ENCODE measurements at regions not wholly inside any gene's neighbourhood (a gene's known extent, or its start where the extent isn't known, plus 50 kb on each side); places are given as distances from the start of the nearest gene placed in this dataset.

DNA sequence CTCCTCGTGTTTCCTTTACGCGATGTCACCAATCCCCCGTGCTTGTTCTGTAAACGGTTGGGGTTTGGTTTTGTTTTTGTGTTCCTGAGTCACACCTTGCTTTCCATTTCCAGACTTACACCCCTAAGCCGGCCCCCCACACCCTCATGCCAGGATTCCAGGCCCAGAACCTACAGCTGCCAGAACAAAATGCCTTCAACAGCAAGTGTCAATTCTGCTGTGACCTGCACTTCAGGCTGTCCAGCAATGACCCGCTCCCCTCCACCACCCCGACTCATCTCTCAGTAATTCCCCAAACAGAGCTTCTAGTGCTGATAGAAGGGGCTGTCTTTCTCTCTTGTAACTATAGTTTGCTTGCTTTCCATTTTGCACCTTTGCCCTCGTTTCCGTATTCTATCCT lies 722.1 kb upstream of the CELF2 start:
- no peak for TF ChIP-seq CTCF (IDR thresholded peaks at IDR 0.05; ENCODE audit: low read depth, low read length)
- Histone ChIP-seq H3K27me3 (ENCODE audit: control insufficient read depth, insufficient read depth, low read length) (no peaks in the 10 kb centered on the region), H3K27ac (ENCODE audit: low read depth, low read length) (no peak overlapping the region), H3K9me3 (ENCODE audit: control insufficient read depth, insufficient read depth, low read length) (peaks cover 7% of the 10 kb centered on the region; the same call in 1 of the 2 replicates), H3K4me3 (ENCODE audit: low read depth, low read length) (no peak overlapping the region)
- DNase-seq (ENCODE audit: low read depth, low spot score) = no peak
- CTCF ChIA-PET = interaction anchor here (0.7 kb wide), 1 partner anchor 747 kb away, joined by 3 read pairs; no protein-coding TSS in a partner anchor
- POLR2A ChIA-PET = no interaction called here

GRCh38 chr10:10302689-10303088 lies 715.0 kb upstream of the CELF2 start:
- TF ChIP-seq CTCF (IDR thresholded peaks at IDR 0.05; ENCODE audit: low read depth, low read length) = no peak
- H3K4me3 ChIP-seq (ENCODE audit: low read depth, low read length) = no peak overlapping the region
- no peaks in the 10 kb centered on the region for H3K9me3 ChIP-seq (ENCODE audit: control insufficient read depth, insufficient read depth, low read length)
- CTCF ChIA-PET = no interaction called here
- DNase-seq (ENCODE audit: low read depth, low spot score) = no peak
- no peak overlapping the region for H3K27ac ChIP-seq (ENCODE audit: low read depth, low read length)
- no peaks in the 10 kb centered on the region for H3K27me3 ChIP-seq (ENCODE audit: control insufficient read depth, insufficient read depth, low read length)
- POLR2A ChIA-PET = no interaction called here

GRCh38 chr10:10307036-10307435 lies 710.6 kb upstream of the CELF2 start:
- POLR2A ChIA-PET = no interaction called here
- no peak for TF ChIP-seq CTCF (IDR thresholded peaks at IDR 0.05; ENCODE audit: low read depth, low read length)
- CTCF ChIA-PET = no interaction called here

DNA sequence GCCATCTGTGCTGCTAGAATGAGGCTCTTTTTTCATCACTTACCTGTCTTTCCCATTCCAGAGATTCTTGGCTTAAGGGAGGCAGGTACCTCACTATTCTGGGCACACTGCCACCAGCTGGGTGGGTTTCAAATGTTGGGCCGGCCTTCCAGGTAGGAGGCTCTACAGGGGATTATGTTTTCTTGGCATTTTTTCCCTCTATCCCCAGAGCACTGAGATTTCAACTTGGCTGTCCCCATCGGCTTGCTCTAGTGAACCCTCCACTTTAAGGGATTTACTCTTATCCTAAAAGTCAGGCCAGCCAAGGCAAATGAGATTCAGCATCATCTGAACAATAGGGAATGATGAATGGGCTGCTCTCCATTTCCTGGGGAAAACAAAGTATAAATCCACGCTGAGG lies 710.1 kb upstream of the CELF2 start:
- no peak overlapping the region for H3K4me3 ChIP-seq (ENCODE audit: low read depth, low read length)
- TF ChIP-seq CTCF (IDR thresholded peaks at IDR 0.05; ENCODE audit: low read depth, low read length) = no peak
- H3K27me3 ChIP-seq (ENCODE audit: control insufficient read depth, insufficient read depth, low read length) = no peaks in the 10 kb centered on the region
- DNase-seq (ENCODE audit: low read depth, low spot score) = no peak
- H3K9me3 ChIP-seq (ENCODE audit: control insufficient read depth, insufficient read depth, low read length) = no peaks in the 10 kb centered on the region
- CTCF ChIA-PET = interaction anchor here (0.6 kb wide), 1 partner anchor 976 kb away, joined by 4 read pairs; no protein-coding TSS in a partner anchor
- no peak overlapping the region for H3K27ac ChIP-seq (ENCODE audit: low read depth, low read length)
- POLR2A ChIA-PET = no interaction called here

More at GRCh38 chr10:10307036-10307435, 710.6 kb upstream of the CELF2 start:
- H3K27me3 ChIP-seq (ENCODE audit: control insufficient read depth, insufficient read depth, low read length) = no peaks in the 10 kb centered on the region
- DNase-seq (ENCODE audit: low read depth, low spot score) = no peak
- H3K4me3 ChIP-seq (ENCODE audit: low read depth, low read length) = no peak overlapping the region
- H3K9me3 ChIP-seq (ENCODE audit: control insufficient read depth, insufficient read depth, low read length) = no peaks in the 10 kb centered on the region
- no peak overlapping the region for H3K27ac ChIP-seq (ENCODE audit: low read depth, low read length)

- DNase-seq (ENCODE audit: low read depth, low spot score) = no peak
- POLR2A ChIA-PET = no interaction called here
- TF ChIP-seq CTCF (IDR thresholded peaks at IDR 0.05; ENCODE audit: low read depth, low read length) = no peak
- Histone ChIP-seq H3K4me3 (ENCODE audit: low read depth, low read length) (no peak overlapping the region), H3K27me3 (ENCODE audit: control insufficient read depth, insufficient read depth, low read length) (no peaks in the 10 kb centered on the region), H3K27ac (ENCODE audit: low read depth, low read length) (no peak overlapping the region), H3K9me3 (ENCODE audit: control insufficient read depth, insufficient read depth, low read length) (no peaks in the 10 kb centered on the region)
- CTCF ChIA-PET = interaction anchor here (0.5 to 0.6 kb wide), 2 partner anchors 31 to 983 kb away, joined by 3 read pairs; no protein-coding TSS in a partner anchor
Measured at GRCh38 chr10:10310498-10310897, 707.2 kb upstream of the CELF2 start.

Data from AG04450 (cell line).